Endothelial cell of umbilical vein (primary cell): ENCODE measurements at regions not wholly inside any gene's neighbourhood (a gene's known extent, or its start where the extent isn't known, plus 50 kb on each side); places are given as distances from the start of the nearest gene placed in this dataset.

Experiments used
- BruUV-seq: library from RNA; stranded (reverse); fragments of 400-500 nt; replicated peaks from 2 replicates; lab custom pipeline; 2021; lab: Mats Ljungman, UMichigan
- CTCF ChIA-PET: fragments of 300-600, 350-600 bp; sonication (Branson Sonifier 250); formaldehyde crosslinking; loops from one replicate; lab custom pipeline; 2021; ENCODE audit warnings: antibody characterized with exemption, inconsistent platforms; lab: Charles Lee
- POLR2A ChIA-PET: fragments of 300-600, 350-600 bp; sonication (Branson Sonifier 250); formaldehyde crosslinking; loops from one replicate; lab custom pipeline; 2021; ENCODE audit warnings: antibody characterized with exemption, inconsistent platforms; lab: Charles Lee
- DNase-seq: peaks from one replicate; pipeline ENCODE4 v3.0.0-alpha.2; 2011; ENCODE audit warnings: low read depth, low spot score
- FAIRE-seq: peaks from 2 replicates; lab custom pipeline; 2011; peaks lifted over from hg19 to GRCh38; lab: Jason Lieb, UNC
- H2AFZ ChIP-seq: 2 replicates; pipeline ENCODE4 v1.6.0; 2012; ENCODE audit warnings: low read depth, low read length, control low read depth, inconsistent platforms
- H3K27ac ChIP-seq: 2 replicates; pipeline ENCODE4 v1.5.1; 2011; ENCODE audit warnings: low read depth, mild to moderate bottlenecking, control low read depth, low read length, moderate library complexity; ENCODE audit not compliant: insufficient read depth
- H3K27me3 ChIP-seq, 2 experiments: 2 replicates each; pipeline versions ENCODE4 v1.6.0 to v1.6.1; 2011; ENCODE audit warnings: low read length in 2 of 2, mixed read lengths in 1 of 2; ENCODE audit not compliant: control insufficient read depth in 2 of 2, insufficient read depth in 2 of 2
- H3K36me3 ChIP-seq, 2 experiments: 2 replicates in 1 of 2; 3 replicates in 1 of 2; pipeline ENCODE4 v1.5.1; 2011; ENCODE audit warnings: low read length in 2 of 2, mild to moderate bottlenecking in 1 of 2, moderate library complexity in 1 of 2; ENCODE audit not compliant: control insufficient read depth in 2 of 2, insufficient read depth in 2 of 2; ENCODE audit errors: extremely low read depth in 1 of 2
- H3K4me1 ChIP-seq: 3 replicates; pipeline ENCODE4 v1.5.1; 2011; ENCODE audit warnings: mild to moderate bottlenecking, low read length; ENCODE audit not compliant: control insufficient read depth, insufficient read depth; ENCODE audit errors: extremely low read depth
- H3K4me2 ChIP-seq: 2 replicates; pipeline ENCODE4 v1.6.1; 2011; ENCODE audit warnings: low read length, control low read depth, mixed read lengths; ENCODE audit not compliant: insufficient read depth
- H3K4me3 ChIP-seq, 3 experiments: fragments of 200-600 bp in 1 of 3; sonication (generic), shearing (Covaris generic) in 1 of 3; replicated peaks in 1 of 3; 2 replicates each; pipeline ENCODE4 v1.5.1; 2011 to 2016; ENCODE audit warnings: control low read depth in 3 of 3, low read length in 3 of 3, mild to moderate bottlenecking in 2 of 3, inconsistent platforms in 1 of 3, low read depth in 1 of 3, moderate library complexity in 1 of 3; ENCODE audit not compliant: insufficient read depth in 1 of 3
- H3K79me2 ChIP-seq: 2 replicates; pipeline ENCODE4 v1.6.0; 2012; ENCODE audit warnings: low read length, inconsistent platforms; ENCODE audit not compliant: control insufficient read depth, insufficient read depth
- H3K9ac ChIP-seq: replicated peaks from 2 replicates; pipeline ENCODE3; 2011; ENCODE audit warnings: low read length, control low read depth; ENCODE audit not compliant: insufficient read depth; ENCODE audit errors: extremely low read depth
- H3K9me1 ChIP-seq: replicated peaks from 3 replicates; pipeline ENCODE4 v1.6.0; 2011; ENCODE audit warnings: mild to moderate bottlenecking, low read length; ENCODE audit not compliant: control insufficient read depth, insufficient read depth; ENCODE audit errors: extremely low read depth
- H3K9me3 ChIP-seq: replicated peaks from 2 replicates; pipeline ENCODE4 v1.5.1; 2012; ENCODE audit warnings: low read length, inconsistent platforms; ENCODE audit not compliant: control insufficient read depth, insufficient read depth
- H4K20me1 ChIP-seq: replicated peaks from 2 replicates; pipeline ENCODE3; 2011; ENCODE audit warnings: mild to moderate bottlenecking, low read length; ENCODE audit not compliant: control insufficient read depth, insufficient read depth; ENCODE audit errors: extremely low read depth
- CTCF ChIP-seq, 2 donors: IDR thresholded peaks; 1 replicate in 1 of 2; 2 replicates in 1 of 2; pipeline ENCODE4 v1.5.1; 2011; ENCODE audit warnings: low read length in 2 of 2, mild to moderate bottlenecking in 2 of 2, moderate library complexity in 2 of 2, control low read depth in 1 of 2, inconsistent platforms in 1 of 2, low read depth in 1 of 2; ENCODE audit not compliant: insufficient read depth in 1 of 2; ENCODE audit errors: extremely low read depth in 1 of 2
- GATA2 ChIP-seq: IDR thresholded peaks from 2 replicates; pipeline ENCODE4 v1.7.0; 2011; ENCODE audit warnings: low read depth, mild to moderate bottlenecking, moderate library complexity, mixed read lengths, low read length; ENCODE audit not compliant: insufficient read length, insufficient read depth
- JUN ChIP-seq: IDR thresholded peaks from 2 replicates; pipeline ENCODE4 v1.6.1; 2011; ENCODE audit warnings: borderline replicate concordance, low read depth; ENCODE audit not compliant: insufficient read length, insufficient read depth
- MAX ChIP-seq: IDR thresholded peaks from 2 replicates; pipeline ENCODE4 v1.6.1; 2011; ENCODE audit not compliant: insufficient read depth, insufficient read length
- MYC ChIP-seq: IDR thresholded peaks from one replicate; pipeline ENCODE4 v1.6.1; 2011; ENCODE audit warnings: mild to moderate bottlenecking, low read depth, low read length
- POLR2AphosphoS5 ChIP-seq: IDR thresholded peaks from 2 replicates; pipeline ENCODE4 v1.6.1; 2012; ENCODE audit warnings: low read depth, mild to moderate bottlenecking, control low read depth, low read length, moderate library complexity; ENCODE audit not compliant: insufficient read depth
- dilution Hi-C: fragments of 300-500 bp; cut with MboI; formaldehyde crosslinking; loops from one replicate; pipeline ENCODE4 v1.15.0; 2019; ENCODE audit warnings: low sequenced_read_pairs; ENCODE audit not compliant: extremely low pct_ligation_motif_present
- intact Hi-C: fragments of 100-400 bp; cut with micrococcal nuclease; formaldehyde crosslinking; loops from one replicate; pipeline ENCODE4 v1.10.0; 2022

DNA sequence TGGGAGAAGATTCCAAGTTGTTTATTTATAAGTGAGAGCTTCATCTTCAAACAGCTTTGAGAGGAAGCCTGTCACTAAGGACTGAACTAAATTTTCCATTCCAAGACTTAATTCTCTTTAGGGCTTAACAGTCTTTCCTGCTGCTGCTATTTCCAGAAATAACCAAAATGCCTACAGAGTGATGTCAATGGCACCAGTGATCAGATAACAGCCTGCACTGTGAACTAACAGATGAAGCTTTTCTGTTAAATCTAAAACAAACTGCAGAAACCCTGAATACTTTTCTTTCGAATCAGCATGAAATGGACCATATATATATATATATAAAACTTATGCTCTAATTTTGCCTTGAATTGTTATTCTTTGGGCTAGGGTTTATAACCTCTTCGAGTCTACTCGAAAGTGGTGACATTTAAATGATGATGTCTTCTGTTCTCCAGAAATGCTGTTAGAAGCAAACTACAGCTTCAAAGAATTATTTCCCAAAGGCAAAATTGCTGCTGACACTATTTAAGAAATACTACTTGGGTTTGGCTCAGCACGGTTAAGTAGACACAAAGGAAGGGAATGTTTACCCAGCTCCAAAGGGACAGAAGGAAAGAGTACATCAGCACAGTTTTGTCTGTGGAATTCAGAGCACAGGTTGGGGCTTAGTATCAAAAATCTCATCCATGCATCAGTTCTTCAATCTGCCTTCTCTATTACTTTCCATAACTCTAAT, 238.5 kb upstream of the LRRN1 start:
- H3K27ac ChIP-seq, result no peak overlapping the region
- dilution Hi-C loops, result no loop called here
- TF ChIP-seq GATA2 (no peak), POLR2AphosphoS5 (no peak), MYC (no peak), CTCF (IDR thresholded peaks at IDR 0.05; ENCODE audit: extremely low read depth in 1 of 2, insufficient read depth in 1 of 2, low read depth in 1 of 2, low read length in 2 of 2) (no peak), JUN (no peak), MAX (no peak)
- H3K9me1 ChIP-seq, result no peaks in the 10 kb centered on the region
- no peaks in the 10 kb centered on the region for H3K79me2 ChIP-seq
- FAIRE-seq, result no peak
- no peaks in the 10 kb centered on the region for H3K4me1 ChIP-seq
- H2AFZ ChIP-seq, result no peak overlapping the region
- no TSS peak for BruUV-seq
- no peaks in the 10 kb centered on the region for H4K20me1 ChIP-seq
- intact Hi-C loops, result no loop called here
- peaks cover 4% of the 10 kb centered on the region for H3K9me3 ChIP-seq
- H3K4me2 ChIP-seq, result no peak overlapping the region
- ChIA-PET CTCF (no interaction called here), POLR2A (no interaction called here)
- H3K4me3 ChIP-seq, result no peak overlapping the region
- no peaks in the 10 kb centered on the region for H3K36me3 ChIP-seq
- H3K27me3 ChIP-seq, result no peaks in the 10 kb centered on the region
- DNase-seq, result no peak
- H3K9ac ChIP-seq, result no peak overlapping the region
